ENCODE measurements at regions not wholly inside any gene's neighbourhood (a gene's known extent, or its start where the extent isn't known, plus 50 kb on each side); places are given as distances from the start of the nearest gene placed in this dataset.
A peak's percentile ranks its signal among the peaks of the same experiment; 100 is the strongest.

DNA sequence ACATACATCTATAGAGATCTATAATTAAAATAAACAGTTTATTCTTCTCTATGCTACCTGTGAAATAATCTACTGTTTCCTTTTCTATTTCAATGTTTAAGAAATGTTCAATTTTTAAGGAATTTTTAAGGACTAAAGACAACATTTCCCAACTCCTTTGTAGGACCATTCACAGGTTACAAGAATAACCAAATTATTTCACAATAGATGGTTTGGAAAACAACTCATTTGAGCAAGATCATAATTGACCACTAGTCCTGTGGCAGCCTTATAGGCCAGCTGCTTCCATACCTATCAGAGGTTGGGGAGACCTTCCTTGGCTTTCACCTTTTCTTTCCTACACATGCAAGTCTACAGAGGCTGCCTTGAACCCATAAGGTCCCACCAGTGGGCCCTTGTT lies 193.7 kb downstream of the TTC39B start:
- DNase-seq: no peak

- no peak for DNase-seq
These were observed 195.9 kb downstream of the TTC39B start for GRCh38 chr9:15111071-15111470.

DNA sequence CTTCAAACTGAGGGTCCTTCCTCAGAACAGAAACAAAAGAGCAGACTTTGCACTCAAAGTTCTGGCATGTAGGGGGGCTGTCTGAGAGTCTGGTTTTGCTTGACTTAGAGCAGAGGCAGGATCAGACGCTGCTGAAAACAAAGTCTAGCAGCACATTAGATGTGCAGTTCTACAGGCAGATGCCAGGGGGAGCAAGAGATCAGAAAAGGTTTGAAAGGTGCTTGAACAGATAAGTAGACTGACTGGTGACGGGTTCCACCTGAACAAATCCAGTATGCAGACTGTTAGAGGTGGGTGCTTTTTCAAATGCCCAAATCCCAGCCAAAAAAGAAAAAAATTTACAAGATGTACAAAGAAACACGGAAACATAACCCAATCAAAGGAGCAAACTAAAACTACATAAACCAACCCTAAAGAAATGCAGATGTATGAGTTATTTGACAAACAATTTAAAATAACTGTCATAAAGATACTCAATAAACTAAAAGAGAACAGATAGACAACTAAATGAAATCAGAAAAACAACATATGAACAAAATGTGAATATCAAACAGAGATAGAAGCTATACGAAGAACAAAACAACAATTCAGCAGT lies 194.7 kb upstream of the FREM1 start:
- peak; percentile 13 for DNase-seq

DNA sequence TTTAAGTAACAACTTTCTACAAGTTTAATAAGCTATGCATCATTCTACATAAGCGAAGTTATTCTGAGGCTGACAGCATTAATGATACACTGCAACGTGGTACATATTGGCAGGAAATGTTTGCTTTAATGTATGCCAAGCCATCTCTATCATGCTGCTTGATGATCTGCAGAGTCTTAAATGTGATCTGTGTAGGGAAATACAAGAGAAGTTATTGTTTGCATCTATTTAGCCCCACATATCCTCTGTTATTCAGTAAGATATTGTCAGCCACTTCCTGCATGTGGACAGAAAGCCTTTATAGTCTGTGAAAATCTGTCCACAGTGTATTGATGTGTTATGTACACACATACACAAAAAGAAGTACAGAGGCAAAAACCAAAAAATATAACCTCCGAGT lies 193.1 kb upstream of the FREM1 start:
- DNase-seq: no peak

DNA sequence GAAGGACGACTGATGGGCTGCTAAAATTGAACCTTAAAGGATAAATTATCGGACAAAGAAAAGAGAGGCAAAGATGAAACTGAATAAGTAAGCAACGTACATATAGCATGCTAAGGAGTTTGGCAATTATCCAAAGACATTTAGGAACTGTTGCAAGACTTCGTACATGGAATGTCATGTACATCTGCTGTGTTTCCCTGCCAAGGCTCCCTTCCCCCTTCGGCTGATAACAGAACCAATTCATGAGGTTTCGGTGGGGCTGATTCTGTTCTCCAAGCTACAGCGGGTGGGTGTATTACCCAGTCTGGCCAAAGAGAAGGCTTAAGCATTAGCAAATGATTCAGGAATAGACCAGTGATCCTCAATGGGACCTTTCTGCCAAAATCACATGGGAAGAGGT lies 190.9 kb upstream of the FREM1 start:
- DNase-seq: peak; percentile 49

DNA sequence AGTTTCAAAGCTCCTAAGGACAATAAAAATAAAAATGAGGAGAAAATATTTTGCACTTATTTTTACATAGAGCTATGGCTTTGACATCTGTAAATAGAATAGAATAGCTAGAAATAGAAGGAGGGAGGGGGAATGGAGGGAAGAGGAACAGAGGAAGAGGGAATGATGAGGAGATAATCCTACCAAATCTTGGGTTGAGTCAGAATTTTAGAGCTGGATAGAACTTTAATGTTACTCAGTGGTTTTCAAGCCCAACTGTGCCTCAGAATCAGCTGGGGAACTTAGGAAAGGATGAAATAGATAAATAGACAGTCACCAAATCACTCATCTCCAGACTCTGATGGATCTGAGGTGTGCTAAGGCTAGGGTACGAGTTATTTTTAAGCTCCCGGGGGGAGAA lies 190.3 kb upstream of the FREM1 start:
- DNase-seq: no peak

DNA sequence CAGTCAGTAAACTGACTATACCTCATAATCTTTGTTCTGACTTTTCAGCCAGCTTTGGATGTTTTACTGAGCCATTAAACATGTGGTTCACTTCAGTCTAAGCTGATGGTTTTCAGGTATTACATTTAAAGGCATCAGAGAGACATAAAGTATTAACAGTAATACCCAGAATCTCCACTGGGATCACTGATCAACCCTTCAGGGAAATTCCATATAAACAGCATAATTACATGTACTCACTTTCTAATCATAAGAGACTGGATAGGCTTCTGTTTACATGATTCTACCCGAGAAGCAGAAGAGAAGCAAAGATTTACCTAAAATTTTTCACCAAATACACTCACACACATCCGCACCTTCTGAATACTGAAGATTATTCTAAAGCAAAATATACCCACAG lies 186.7 kb upstream of the FREM1 start:
- DNase-seq: no peak

DNA sequence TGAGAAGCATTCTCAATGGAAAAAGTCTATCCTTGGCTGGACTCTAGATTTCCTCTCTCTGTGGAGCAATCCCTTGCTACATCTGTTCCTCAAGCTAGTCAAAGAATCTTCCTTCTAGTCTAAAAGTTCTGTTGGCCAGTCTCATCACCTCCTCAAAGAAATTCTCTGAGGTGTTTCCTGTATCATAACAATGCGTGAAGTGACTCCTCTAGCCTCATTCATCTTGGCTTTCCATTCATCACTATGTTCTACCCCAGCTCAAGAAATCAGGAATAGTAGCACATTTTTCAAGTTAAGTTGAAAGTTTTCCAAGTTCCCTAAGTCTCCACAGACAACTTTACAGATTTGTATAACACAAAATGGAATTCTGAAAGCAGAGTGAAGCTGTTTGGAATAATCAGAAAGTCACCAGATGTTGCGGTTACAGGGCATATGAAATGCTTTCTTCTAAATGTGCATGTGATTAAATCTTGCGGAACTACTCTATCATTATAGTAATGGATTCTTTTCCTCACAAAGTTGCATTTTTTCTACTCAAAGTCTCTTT lies 176.6 kb upstream of the FREM1 start:
- peak; percentile 93 for DNase-seq

DNA sequence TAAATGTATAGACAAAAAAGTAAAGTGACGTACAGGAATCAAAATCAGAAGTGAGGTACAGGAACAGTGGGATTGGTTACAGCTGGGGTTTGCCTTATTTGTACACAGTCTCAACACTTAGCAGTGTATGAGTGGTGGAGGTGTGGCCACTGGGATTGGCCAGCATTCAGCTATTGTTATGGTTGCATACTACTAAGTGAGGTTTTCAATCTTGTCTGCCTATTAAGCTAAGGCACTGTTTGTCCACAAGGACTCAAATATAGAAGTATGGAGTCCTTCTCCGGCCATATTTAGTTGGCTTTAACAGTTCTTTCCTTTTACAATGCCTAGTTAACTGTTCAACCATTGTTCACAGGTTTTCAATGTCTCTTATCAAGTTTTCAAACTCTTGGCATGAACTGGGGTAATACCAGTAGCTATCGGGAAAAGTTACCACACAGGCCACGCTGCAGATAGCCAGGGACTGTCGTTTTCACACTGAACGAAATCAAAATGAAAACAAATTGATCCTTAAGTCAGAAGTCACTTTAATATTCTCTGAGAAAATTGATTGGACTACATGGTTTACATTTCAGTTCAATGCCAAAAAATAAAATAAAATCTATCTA lies 176.0 kb upstream of the FREM1 start:
- no peak for DNase-seq

- DNase-seq: no peak
These were observed 171.0 kb upstream of the FREM1 start for GRCh38 chr9:15081021-15081753.

DNA sequence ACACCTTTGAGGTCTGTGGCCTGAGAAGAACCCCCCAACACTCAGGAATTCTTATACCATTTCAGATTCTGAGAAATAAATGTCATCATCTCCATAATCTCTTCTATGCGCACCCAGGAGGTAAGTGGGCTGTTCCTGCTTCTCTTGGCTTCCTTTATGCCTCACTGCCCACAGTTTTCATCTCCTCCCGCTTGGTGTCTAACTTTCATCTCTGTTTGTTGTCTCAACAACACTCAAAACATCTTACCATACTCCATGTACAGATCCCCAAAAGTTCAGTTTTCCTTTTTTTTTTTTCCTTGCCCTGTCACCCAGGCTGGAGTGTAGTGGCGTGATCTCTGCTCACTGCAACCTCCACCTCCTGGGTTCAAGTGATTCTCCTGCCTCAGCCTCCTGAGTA lies 170.2 kb upstream of the FREM1 start:
- DNase-seq: no peak

DNA sequence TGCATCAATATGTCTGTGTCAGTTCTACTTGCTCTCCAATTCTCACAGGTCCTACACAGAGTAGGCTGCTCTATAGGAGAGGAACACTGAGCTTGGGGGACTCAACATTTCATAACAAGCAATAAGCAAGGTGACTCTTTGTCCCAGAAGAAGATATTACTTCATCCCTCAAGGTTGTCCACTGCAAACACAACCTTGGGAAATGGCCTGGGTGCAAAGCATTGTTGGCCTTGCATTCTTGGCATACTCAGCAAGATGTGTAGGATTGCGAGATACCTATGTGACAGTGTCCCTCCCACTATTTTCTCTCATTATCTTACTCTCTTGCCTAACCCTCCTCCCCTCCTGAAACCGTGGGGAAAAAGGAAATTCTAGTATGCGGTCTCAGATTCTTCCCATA lies 169.8 kb upstream of the FREM1 start:
- DNase-seq: no peak

DNA sequence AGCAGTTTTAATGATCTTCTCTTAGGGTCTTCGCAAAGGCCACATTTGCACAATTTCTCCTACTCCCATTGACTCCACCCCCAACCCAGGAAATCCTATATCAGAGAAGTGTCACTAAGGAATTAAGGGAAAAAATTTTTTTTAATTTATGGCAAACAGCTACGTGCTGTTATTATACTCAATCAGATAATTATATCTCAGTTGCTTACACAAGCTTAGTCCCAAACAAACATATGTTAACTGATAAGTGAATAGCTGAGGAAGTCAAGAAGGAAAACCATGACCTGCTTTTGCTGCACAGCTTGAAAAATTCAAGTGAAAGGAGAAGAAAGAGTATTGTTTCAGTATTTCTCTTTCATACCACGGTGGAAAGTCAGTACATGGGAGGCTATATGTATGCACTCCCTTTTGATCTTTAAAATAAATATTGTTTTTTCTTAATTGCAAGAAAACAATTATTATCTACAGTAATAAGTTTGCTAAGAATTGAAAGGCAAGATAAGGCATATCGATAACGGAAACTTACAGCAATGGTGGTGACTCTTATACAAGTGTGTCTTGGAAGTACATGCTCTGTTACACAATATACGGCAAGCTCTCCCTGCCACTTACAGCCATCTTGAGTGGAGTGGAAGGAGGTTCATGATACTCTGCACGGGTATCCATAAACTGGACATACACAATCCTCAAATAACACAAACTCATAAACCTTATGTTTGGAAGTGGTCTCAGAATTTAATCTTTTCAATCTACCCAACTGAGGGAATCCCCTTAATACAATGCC lies 167.9 kb upstream of the FREM1 start:
- DNase-seq: no peak

GRCh38 chr9:15073620-15074019 lies 163.4 kb upstream of the FREM1 start:
- DNase-seq: no peak

DNA sequence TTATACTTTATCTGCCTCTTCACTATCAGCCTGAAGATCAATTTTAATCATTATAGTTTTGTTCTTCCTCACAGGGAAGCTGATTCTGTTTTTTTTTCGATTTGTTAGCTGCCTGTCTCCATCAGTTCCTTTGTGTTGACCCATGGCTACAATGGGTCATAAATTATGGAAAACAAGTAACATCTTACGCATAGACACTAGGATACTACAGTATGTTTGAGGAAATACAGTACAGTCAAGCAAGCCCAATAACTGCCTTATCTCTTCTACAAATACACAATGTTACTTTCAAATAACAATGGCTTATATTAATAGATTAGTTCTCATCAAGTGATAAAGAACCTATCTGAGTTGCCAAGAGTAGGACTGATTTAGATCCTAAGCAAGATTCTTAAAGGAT lies 160.5 kb upstream of the FREM1 start:
- DNase-seq: no peak

DNA sequence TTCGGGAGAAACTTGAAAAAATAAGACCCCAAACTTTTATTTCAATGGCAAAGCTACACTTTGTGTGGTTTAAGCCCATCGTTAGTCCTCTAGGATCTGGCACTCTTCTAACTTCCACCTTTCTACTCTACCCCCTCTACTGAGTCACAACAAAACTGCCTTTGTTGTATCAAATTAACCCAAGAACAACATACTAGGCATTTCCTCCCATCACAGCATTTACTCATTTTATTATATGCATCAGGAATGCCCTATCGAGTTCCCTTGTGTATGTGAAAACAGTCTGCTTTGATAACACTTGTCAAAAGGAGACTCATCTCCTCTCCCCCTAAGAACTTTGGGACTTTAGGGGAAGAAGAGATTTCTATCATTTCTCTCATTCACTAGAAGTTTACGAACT lies 158.9 kb upstream of the FREM1 start:
- DNase-seq: no peak

- no peak for DNase-seq
These were observed 158.0 kb upstream of the FREM1 start for GRCh38 chr9:15068261-15068660.

- DNase-seq: no peak
These were observed 148.8 kb upstream of the FREM1 start for GRCh38 chr9:15059003-15059402.

GRCh38 chr9:15058236-15058635 lies 148.0 kb upstream of the FREM1 start:
- DNase-seq: no peak

DNA sequence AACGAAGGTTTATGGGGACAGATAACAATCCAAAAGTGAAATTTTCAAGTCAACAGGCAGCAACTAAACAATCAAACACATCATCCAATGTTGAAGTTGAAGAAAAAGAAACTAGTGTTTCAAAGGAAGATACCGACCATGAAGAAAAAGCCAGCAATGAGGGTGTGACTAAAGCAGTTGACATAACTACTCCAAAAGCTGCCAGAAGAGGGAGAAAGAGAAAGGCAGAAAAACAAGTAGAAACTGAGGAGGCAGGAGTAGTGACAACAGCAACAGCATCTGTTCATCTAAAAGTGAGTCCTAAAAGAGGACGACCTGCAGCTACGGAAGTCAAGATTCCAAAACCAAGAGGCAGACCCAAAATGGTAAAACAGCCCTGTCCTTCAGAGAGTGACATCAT lies 145.1 kb upstream of the FREM1 start:
- peak; percentile 14 for DNase-seq

DNA sequence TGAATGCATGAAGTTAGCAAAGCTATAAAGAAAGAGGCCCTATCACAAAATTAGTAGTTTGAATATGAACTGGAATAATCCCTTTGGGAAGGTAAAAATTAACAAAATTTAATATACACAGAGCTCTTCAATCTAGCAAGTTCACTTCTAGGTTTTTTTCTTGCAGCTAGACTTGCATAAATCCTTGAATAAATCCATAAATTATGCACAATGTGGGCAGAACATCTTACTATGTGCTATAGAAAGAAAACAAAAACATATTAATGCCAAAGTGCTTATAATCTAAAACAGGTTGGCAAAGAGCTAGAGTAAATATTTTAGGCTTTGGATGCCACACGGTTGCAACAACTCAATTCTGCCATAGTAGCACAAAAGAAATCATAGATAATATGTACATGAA lies 138.5 kb upstream of the FREM1 start:
- no peak for DNase-seq

GRCh38 chr9:15047028-15047551 lies 136.9 kb upstream of the FREM1 start:
- DNase-seq: no peak

DNA sequence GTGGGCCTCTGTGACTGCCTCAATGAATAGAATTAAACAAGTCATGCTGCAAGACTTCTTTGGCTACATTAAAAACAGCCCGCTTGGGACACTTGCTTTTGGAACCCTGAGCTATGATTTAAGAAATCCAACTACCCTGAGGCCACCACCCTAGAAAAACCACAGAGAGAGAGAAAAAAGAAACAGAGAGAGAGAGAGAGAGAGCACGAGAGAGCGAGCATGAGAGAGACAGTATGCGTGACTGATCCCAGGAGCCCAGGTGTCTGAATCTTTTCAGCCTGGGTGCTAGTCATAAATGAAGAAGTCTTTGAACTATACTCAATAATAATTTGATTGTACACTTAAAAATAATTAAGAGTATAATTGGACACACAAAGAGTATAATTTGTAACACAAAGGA lies 123.1 kb upstream of the FREM1 start:
- no peak for DNase-seq

Measured in fibroblast of upper back skin (primary cell).